Retina (tissue), 1 donor: ENCODE measurements at regions not wholly inside any gene's neighbourhood (a gene's known extent, or its start where the extent isn't known, plus 50 kb on each side); places are given as distances from the start of the nearest gene placed in this dataset.
"Not testable (repeated sequence)": the region's sequence is repeated elsewhere in the genome, so short reads cannot be mapped to it uniquely, and the experiment has no call there.

Source experiments
- DNase-seq: peaks from one replicate; pipeline ENCODE4 v3.0.0-alpha.2; 2016

GRCh38 chrX:40406330-40406859, 174.4 kb upstream of the ATP6AP2 start:
- DNase-seq: no peak

GRCh38 chrX:40405399-40405798, 175.4 kb upstream of the ATP6AP2 start:
- DNase-seq: no peak

GRCh38 chrX:40403757-40404156, 177.0 kb upstream of the ATP6AP2 start:
- DNase-seq: no peak

GRCh38 chrX:40402831-40403533, 177.8 kb upstream of the ATP6AP2 start:
- DNase-seq: peak; percentile 33

GRCh38 chrX:40395102-40395501, 185.7 kb upstream of the ATP6AP2 start:
- no peak for DNase-seq

- no peak for DNase-seq
Measured at GRCh38 chrX:40394302-40394701, 186.5 kb upstream of the ATP6AP2 start.

GRCh38 chrX:40392599-40392998, 188.2 kb upstream of the ATP6AP2 start:
- DNase-seq: no peak

GRCh38 chrX:40391662-40392061, 189.1 kb upstream of the ATP6AP2 start:
- DNase-seq: no peak

- no peak for DNase-seq
Measured at GRCh38 chrX:40389555-40389954, 191.2 kb upstream of the ATP6AP2 start.

GRCh38 chrX:40388441-40388840, 192.3 kb upstream of the ATP6AP2 start:
- DNase-seq: no peak

- DNase-seq: not testable (repeated sequence)
Measured at GRCh38 chrX:40387869-40388268, 192.9 kb upstream of the ATP6AP2 start.

GRCh38 chrX:40387311-40387710, 193.5 kb upstream of the ATP6AP2 start:
- not testable (repeated sequence) for DNase-seq

- DNase-seq: no peak
Measured at GRCh38 chrX:40385682-40386081, 195.1 kb upstream of the ATP6AP2 start.

- no peak for DNase-seq
Measured at GRCh38 chrX:40385256-40385655, 195.5 kb upstream of the ATP6AP2 start.

GRCh38 chrX:40383969-40384368, 196.8 kb upstream of the ATP6AP2 start:
- DNase-seq: no peak

GRCh38 chrX:40383360-40383759, 197.4 kb upstream of the ATP6AP2 start:
- DNase-seq: no peak

- DNase-seq: peak; percentile 17
Measured at GRCh38 chrX:40380655-40381488, 199.9 kb upstream of the ATP6AP2 start.

GRCh38 chrX:40377684-40378083, 203.1 kb upstream of the ATP6AP2 start:
- no peak for DNase-seq

GRCh38 chrX:40374486-40374885, 206.3 kb upstream of the ATP6AP2 start:
- DNase-seq: no peak

GRCh38 chrX:40373641-40374040, 207.1 kb upstream of the ATP6AP2 start:
- no peak for DNase-seq

- DNase-seq: no peak
Measured at GRCh38 chrX:40373025-40373424, 207.7 kb upstream of the ATP6AP2 start.

- no peak for DNase-seq
Measured at GRCh38 chrX:40371376-40371775, 209.4 kb upstream of the ATP6AP2 start.

- no peak for DNase-seq
Measured at GRCh38 chrX:40368611-40369061, 212.1 kb upstream of the ATP6AP2 start.

GRCh38 chrX:40366661-40367060, 214.1 kb upstream of the ATP6AP2 start:
- no peak for DNase-seq
